CD14-positive monocyte (primary cell): ENCODE measurements at regions not wholly inside any gene's neighbourhood (a gene's known extent, or its start where the extent isn't known, plus 50 kb on each side); places are given as distances from the start of the nearest gene placed in this dataset.
A peak's percentile ranks its signal among the peaks of the same experiment; 100 is the strongest.
"Not testable (repeated sequence)": the region's sequence is repeated elsewhere in the genome, so short reads cannot be mapped to it uniquely, and the experiment has no call there.

ENCODE experiments used
- DNase-seq, 3 donors: peaks; one replicate each; pipeline ENCODE4 v3.0.0-alpha.2; 2011 to 2022
- H2AFZ ChIP-seq: 2 replicates; pipeline ENCODE4 v1.6.0; 2012; ENCODE audit warnings: mild to moderate bottlenecking, low read depth, low read length, inconsistent platforms; ENCODE audit not compliant: insufficient read depth, poor library complexity, severe bottlenecking
- H3K27ac ChIP-seq, 2 donors: 1 replicate in 1 of 2; 2 replicates in 1 of 2; pipeline ENCODE4 v1.5.1; 2012 to 2013; ENCODE audit warnings: low read length in 2 of 2, control low read depth in 1 of 2, inconsistent platforms in 1 of 2, low read depth in 1 of 2, mild to moderate bottlenecking in 1 of 2
- H3K27me3 ChIP-seq, 2 donors: one replicate each; pipeline versions ENCODE4 v1.6.0 to v1.6.1; 2011 to 2013; ENCODE audit warnings: low read length in 2 of 2; ENCODE audit not compliant: control insufficient read depth in 2 of 2, insufficient read depth in 2 of 2
- H3K36me3 ChIP-seq, 2 donors: replicated peaks in 1 of 2; 1 replicate in 1 of 2; 2 replicates in 1 of 2; pipeline versions ENCODE4 v1.5.1 to v1.6.1; 2012 to 2013; ENCODE audit warnings: low read length in 2 of 2, control low read depth in 1 of 2, inconsistent platforms in 1 of 2, mild to moderate bottlenecking in 1 of 2; ENCODE audit not compliant: insufficient read depth in 2 of 2, control insufficient read depth in 1 of 2
- H3K4me1 ChIP-seq, 2 donors: 1 replicate in 1 of 2; 2 replicates in 1 of 2; pipeline versions ENCODE4 v1.5.1 to v1.6.1; 2012 to 2013; ENCODE audit warnings: low read length in 2 of 2, control low read depth in 1 of 2, inconsistent platforms in 1 of 2, mild to moderate bottlenecking in 1 of 2, moderate library complexity in 1 of 2; ENCODE audit not compliant: insufficient read depth in 2 of 2, control insufficient read depth in 1 of 2
- H3K4me2 ChIP-seq: replicated peaks from 2 replicates; pipeline ENCODE3; 2012; ENCODE audit warnings: low read length, moderate library complexity, mild to moderate bottlenecking; ENCODE audit not compliant: poor library complexity, severe bottlenecking; ENCODE audit errors: extremely low read depth
- H3K4me3 ChIP-seq, 3 experiments: fragments of 200-600 bp in 1 of 3; sonication (generic) in 1 of 3; replicated peaks in 1 of 3; 1 replicate in 2 of 3; 2 replicates in 1 of 3; pipeline ENCODE4 v1.5.1; 2011 to 2013; ENCODE audit warnings: low read length in 3 of 3, mild to moderate bottlenecking in 3 of 3, control low read depth in 2 of 3, low read depth in 2 of 3, inconsistent platforms in 1 of 3, moderate library complexity in 1 of 3
- H3K79me2 ChIP-seq: 2 replicates; pipeline ENCODE4 v1.6.0; 2012; ENCODE audit warnings: mild to moderate bottlenecking, control low read depth, inconsistent platforms, low read length, moderate library complexity; ENCODE audit not compliant: insufficient read depth
- H3K9ac ChIP-seq: 2 replicates; pipeline ENCODE4 v1.6.0; 2017; ENCODE audit warnings: low read length, mild to moderate bottlenecking; ENCODE audit not compliant: insufficient read depth, poor library complexity, severe bottlenecking
- H3K9me3 ChIP-seq, 2 donors: replicated peaks in 1 of 2; 1 replicate in 1 of 2; 2 replicates in 1 of 2; pipeline versions ENCODE4 v1.5.1 to v1.6.1; 2012 to 2013; ENCODE audit warnings: low read length in 2 of 2, control low read depth in 1 of 2; ENCODE audit not compliant: control insufficient read depth in 1 of 2, insufficient read depth in 1 of 2
- H4K20me1 ChIP-seq: 2 replicates; pipeline ENCODE4 v1.6.0; 2012; ENCODE audit warnings: mild to moderate bottlenecking, low read length, control low read depth, moderate library complexity; ENCODE audit not compliant: insufficient read depth
- H3K27ac Mint-ChIP-seq, 7 donors: one replicate each; pipeline ENCODE4 v1.8.0; 2020; ENCODE audit warnings: mild to moderate bottlenecking in 7 of 7, mixed read lengths in 7 of 7, moderate library complexity in 6 of 7, inconsistent platforms in 2 of 7
- H3K27me3 Mint-ChIP-seq, 3 donors: one replicate each; pipeline ENCODE4 v1.8.0; 2021 to 2022; ENCODE audit warnings: low read depth in 3 of 3, mild to moderate bottlenecking in 3 of 3, mixed read lengths in 3 of 3, moderate library complexity in 3 of 3, inconsistent platforms in 1 of 3
- H3K36me3 Mint-ChIP-seq, 2 donors: one replicate each; pipeline ENCODE4 v1.8.0; 2020; ENCODE audit warnings: mixed read lengths in 2 of 2, inconsistent platforms in 1 of 2, mild to moderate bottlenecking in 1 of 2
- H3K4me1 Mint-ChIP-seq: one replicate; pipeline ENCODE4 v1.8.0; 2020; ENCODE audit warnings: mild to moderate bottlenecking, mixed read lengths
- H3K4me3 Mint-ChIP-seq, 2 donors: one replicate each; pipeline ENCODE4 v1.8.0; 2020; ENCODE audit warnings: mild to moderate bottlenecking in 2 of 2, mixed read lengths in 2 of 2, moderate library complexity in 1 of 2
- H3K9me3 Mint-ChIP-seq, 7 donors: one replicate each; pipeline ENCODE4 v1.8.0; 2020 to 2022; ENCODE audit warnings: mixed read lengths in 7 of 7, mild to moderate bottlenecking in 6 of 7, moderate library complexity in 6 of 7, inconsistent platforms in 2 of 7
- WGBS: methylation state at CpG from one replicate; pipeline ENCODE4 v1.1.5; 2013; ENCODE audit warnings: missing lambda C conversion rate; ENCODE audit not compliant: insufficient coverage; 5-methylcytosine and 5-hydroxymethylcytosine counted together
- intact Hi-C, 2 donors: fragments of 100-400 bp; cut with micrococcal nuclease; formaldehyde crosslinking; loops; one replicate each; pipeline versions ENCODE4 v1.15.0 to v1.15.1; 2023

DNA sequence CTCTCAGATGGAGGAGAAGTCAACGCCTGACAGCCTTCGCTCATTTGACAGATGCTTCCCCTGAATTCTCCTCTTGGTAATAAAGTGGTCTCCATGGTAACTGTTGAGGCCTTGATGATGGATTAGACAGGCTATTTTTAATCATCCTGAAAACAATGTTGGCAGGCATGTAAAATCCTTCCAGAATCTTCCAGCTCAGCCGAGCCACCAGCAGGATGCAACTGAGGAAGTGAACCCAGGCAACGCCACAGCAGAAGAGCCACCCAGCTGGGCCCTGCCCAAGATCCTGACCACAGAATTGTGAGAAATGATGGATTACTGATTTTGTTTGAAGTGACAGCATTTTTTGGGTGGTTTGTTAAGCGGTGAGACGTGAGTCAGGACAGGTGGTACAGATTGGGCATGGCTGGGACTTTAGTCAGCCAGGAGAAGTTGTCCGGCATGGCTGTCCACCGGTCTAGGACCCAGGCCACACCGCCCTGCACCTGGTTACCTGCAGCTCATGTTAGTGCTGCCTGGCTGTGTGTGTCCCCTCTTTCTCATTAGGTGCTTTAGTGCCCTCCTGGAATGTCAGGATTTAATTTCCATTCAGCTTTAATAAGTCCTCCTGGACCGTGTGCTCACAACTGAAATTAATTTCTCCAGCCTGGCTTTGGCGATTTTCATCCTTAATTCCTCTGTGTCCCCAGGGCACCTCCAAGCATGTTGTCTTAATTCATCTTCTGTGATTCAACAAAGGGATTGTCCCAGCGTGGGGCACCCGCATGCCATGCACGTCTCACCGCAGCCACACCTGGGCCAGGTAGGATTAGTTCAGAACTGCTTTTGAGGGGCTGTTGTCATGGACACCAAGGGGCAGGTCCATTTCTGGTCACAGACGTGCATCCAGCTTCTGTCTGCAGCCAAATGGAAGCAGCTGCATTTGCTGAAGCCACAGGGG is 280.4 kb downstream of the ADGRD1 start:
- intact Hi-C loops, result not testable (repeated sequence)
- Mint-ChIP-seq H3K27ac (peak overlapping the region in 1 of 7 donors; percentile 31), H3K27me3 (peaks cover 17 to 20% (median 19%) of the 10 kb centered on the region in 3 donors)

DNA sequence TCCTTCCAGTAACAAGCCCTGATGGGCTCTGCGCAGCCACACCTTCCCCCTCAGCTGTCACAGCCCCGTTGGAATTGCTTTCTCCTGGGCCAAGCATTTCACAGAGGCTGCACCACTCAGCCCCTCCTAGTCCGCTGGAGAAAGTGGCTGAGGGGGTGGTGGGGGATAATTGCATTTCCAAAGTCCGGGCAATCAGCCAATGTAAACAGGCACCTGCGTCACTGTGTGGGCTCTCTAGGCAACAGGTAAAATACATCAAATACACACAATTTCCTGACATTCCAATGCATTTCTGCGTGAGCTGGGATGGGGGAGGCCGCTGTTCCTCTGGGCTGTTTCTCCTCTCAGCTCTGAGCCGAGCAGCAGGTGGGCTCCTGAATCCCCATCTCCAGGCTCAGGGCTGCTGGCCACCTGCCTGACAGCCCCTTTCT is 281.1 kb downstream of the ADGRD1 start:
- H3K27ac Mint-ChIP-seq, H3K4me2 ChIP-seq, H3K4me3 ChIP-seq, H3K36me3 ChIP-seq, H3K36me3 Mint-ChIP-seq, H2AFZ ChIP-seq, H3K27ac ChIP-seq, H3K79me2 ChIP-seq, H3K27me3 ChIP-seq, DNase-seq, H3K4me3 Mint-ChIP-seq, H4K20me1 ChIP-seq, intact Hi-C loops, H3K9ac ChIP-seq: not testable (repeated sequence)
- Mint-ChIP-seq H3K9me3 (peaks cover 3 to 16% (median 11%) of the 10 kb centered on the region in 7 donors), H3K4me1 (peaks cover 18% of the 10 kb centered on the region), H3K27me3 (peaks cover 10 to 12% (median 11%) of the 10 kb centered on the region in 3 donors)
- Histone ChIP-seq H3K4me1 (peaks cover 17 to 21% of the 10 kb centered on the region in 2 donors), H3K9me3 (peaks cover 7 to 14% of the 10 kb centered on the region in 2 donors)
- WGBS, result no CpG with 5 or more reads among the region's 8 CpGs

More for the DNA sequence above, 280.4 kb downstream of the ADGRD1 start:
- H3K27ac ChIP-seq, H3K4me3 Mint-ChIP-seq, H4K20me1 ChIP-seq, H2AFZ ChIP-seq, H3K36me3 ChIP-seq, H3K79me2 ChIP-seq, H3K4me2 ChIP-seq, DNase-seq, H3K36me3 Mint-ChIP-seq, H3K4me3 ChIP-seq, H3K9ac ChIP-seq: not testable (repeated sequence)
- H3K4me1 Mint-ChIP-seq, result peaks cover 23% of the 10 kb centered on the region
- peaks cover 3 to 16% (median 11%) of the 10 kb centered on the region in 7 donors for H3K9me3 Mint-ChIP-seq
- WGBS, result 91% methylated on average over 9 of the region's 16 CpGs
- Histone ChIP-seq H3K4me1 (peaks cover 17 to 21% of the 10 kb centered on the region in 2 donors), H3K27me3 (peaks cover 9 to 17% of the 10 kb centered on the region in 2 donors), H3K9me3 (peaks cover 7 to 14% of the 10 kb centered on the region in 2 donors)
